MM.1S (cell line): ENCODE measurements at regions not wholly inside any gene's neighbourhood (a gene's known extent, or its start where the extent isn't known, plus 50 kb on each side); places are given as distances from the start of the nearest gene placed in this dataset.

Experiments used
- EZH2 ChIP-seq: fragments of 300-600 bp; sonication (generic); optimal IDR thresholded peaks from 2 replicates; pipeline ENCODE3; 2017; ENCODE audit warnings: low read depth, mild to moderate bottlenecking, antibody characterized with exemption, low read length, mixed read lengths
- TF ChIP-seq, protein P1 (sequence below): fragments of 300-600 bp; sonication (generic); IDR thresholded peaks from 2 replicates; pipeline ENCODE4 v1.5.1; 2016; ENCODE audit warnings: antibody characterized with exemption, low read length, mixed read lengths

- TF ChIP-seq EZH2 = no peak
- TF ChIP-seq, protein P1, sequence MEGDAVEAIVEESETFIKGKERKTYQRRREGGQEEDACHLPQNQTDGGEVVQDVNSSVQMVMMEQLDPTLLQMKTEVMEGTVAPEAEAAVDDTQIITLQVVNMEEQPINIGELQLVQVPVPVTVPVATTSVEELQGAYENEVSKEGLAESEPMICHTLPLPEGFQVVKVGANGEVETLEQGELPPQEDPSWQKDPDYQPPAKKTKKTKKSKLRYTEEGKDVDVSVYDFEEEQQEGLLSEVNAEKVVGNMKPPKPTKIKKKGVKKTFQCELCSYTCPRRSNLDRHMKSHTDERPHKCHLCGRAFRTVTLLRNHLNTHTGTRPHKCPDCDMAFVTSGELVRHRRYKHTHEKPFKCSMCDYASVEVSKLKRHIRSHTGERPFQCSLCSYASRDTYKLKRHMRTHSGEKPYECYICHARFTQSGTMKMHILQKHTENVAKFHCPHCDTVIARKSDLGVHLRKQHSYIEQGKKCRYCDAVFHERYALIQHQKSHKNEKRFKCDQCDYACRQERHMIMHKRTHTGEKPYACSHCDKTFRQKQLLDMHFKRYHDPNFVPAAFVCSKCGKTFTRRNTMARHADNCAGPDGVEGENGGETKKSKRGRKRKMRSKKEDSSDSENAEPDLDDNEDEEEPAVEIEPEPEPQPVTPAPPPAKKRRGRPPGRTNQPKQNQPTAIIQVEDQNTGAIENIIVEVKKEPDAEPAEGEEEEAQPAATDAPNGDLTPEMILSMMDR = no peak
These were observed 1065.0 kb downstream of the LRFN5 start for GRCh38 chr14:42671636-42672035.
